NCI-H2107 (cell line): ENCODE measurements at regions not wholly inside any gene's neighbourhood (a gene's known extent, or its start where the extent isn't known, plus 50 kb on each side); places are given as distances from the start of the nearest gene placed in this dataset.
"Not testable (repeated sequence)": the region's sequence is repeated elsewhere in the genome, so short reads cannot be mapped to it uniquely, and the experiment has no call there.

Source experiments
- DNase-seq: peaks from one replicate; lab custom pipeline; 2025; lab: John Stamatoyannopoulos, UW

DNA sequence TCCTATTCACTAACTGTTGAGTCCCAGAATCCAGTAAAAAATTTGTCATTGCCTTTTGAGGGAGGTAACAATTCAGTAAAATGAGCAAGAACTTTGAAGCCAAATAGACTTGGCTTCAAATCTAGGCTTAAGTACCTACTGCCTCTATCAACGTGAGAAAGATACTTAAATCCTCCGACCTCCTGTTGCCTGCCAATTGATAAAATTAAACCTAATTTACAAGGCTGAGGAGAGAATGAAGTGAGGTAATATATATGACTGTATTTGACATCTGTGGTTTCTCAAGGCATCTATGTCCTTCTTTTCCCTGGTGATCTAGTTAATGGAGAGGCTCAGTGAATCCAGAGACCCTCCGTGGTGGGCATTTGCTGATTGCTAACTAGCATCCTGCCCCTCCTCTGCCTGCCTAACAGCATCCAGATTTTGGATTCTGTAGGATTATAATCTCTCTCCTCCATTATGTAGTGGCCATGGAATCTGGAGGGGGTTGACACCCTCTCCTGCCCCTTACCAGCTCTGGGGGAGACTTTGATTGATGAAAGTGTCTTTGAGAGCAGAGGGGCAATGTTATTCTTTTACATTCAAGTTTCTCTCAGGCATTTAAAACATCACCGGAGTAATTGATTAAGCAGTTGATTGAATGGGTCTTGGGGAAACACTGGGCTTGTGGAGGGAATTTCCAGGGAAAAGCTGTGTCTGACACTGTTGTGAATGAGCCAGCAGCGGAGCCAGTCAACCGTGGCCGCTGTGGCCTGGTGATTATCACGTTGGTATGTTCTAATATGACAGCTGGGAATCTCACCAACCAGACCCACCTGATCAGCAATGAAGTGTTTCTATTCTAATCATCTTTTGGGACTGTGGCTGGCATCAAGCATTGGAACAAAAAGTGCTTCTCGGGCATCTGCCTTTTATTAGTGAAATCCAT is 140.7 kb upstream of the FAM78B start:
- no peak for DNase-seq

DNA sequence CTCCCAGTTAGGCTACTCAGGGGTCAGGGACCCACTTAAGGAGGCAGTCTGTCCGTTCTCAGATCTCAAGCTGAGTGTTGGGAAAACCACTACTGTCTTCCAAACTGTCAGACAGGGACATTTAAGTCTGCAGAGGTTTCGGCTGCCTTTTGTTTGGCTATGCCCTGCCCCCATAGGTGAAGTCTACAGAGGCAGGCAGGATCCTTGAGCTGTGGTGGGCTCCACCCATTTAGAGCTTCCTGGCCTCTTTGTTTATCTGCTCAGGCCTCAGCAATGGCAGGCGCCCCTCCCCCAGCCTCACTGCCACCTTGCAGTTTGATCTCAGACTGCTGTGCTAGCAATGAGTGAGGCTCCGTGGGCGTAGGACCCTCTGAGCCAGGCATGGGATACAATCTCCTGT is 149.5 kb upstream of the FAM78B start:
- not testable (repeated sequence) for DNase-seq

DNA sequence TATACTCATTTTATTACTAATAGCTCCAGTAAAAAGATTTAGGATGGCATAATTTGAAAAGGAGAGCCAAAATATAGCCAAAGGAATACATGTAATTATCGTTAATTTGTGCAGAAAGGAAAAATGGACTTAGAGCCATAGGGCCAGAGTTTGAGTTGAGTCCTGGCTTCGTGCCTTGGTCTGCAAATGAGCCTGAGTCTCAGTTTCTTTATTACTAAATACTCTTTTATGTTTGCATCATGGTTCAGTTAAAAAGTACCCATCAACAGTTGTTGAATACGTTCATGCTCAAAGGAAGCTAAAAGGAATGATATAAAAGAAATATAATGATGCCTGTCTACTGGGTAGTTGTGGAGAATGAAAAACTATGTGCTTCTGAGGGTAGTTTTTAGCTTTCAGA is 155.7 kb upstream of the FAM78B start:
- no peak for DNase-seq

DNA sequence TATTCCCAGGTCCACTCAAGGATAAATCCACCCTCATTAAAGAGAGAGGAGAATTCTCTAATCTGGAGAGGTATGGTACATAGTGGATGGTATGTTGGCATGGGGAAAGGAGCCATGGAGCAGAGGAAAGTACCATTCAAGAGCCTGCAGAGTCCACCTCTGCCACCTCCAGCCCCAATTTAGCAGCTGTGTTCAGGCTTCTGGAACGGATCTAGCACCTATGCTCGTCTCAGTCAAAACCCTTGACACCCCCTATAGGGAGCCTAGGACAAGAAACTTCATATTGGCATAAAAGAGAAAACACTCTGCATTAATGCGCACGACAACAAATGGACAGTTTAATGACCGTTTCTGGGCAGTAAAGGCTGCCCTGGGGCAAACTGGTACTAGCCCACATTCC is 161.1 kb upstream of the FAM78B start:
- no peak for DNase-seq

DNA sequence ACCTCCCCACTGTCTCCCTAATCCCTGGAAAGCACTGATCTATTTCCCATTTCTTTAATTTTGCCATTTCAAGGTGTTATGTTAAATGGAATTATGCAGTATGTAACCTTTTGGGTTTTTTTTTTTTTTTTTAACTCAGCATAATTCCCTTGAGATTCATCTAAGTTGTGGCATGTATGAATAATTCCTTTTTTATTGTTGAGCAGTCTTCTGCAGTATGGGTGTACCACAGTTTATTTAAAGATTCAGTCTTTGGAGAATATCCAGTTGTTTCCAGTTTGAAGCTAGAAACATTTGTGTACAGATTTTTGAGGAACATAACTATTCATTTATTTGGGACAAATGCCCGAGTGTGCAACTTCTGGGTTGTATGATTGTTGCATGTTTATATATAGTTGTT is 162.2 kb upstream of the FAM78B start:
- no peak for DNase-seq

DNA sequence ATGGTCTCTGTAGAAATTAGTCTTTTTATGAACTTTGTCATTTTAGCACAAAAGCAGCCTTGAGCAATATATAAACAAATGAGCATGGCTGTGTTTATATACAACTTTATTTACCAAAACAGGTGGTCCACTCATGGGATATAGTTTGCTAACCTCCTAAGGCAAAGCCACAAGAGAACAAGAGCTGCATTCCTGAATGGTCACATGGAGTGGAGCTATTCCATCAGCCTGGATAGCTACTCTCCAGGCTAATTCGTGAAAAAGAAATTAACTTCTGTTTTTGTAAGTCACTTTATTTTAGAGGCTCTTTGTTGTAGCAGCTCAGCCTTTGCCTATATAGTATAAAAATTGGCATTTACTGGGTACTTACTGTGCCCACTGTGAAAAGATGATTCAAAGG is 163.3 kb upstream of the FAM78B start:
- DNase-seq: no peak

DNA sequence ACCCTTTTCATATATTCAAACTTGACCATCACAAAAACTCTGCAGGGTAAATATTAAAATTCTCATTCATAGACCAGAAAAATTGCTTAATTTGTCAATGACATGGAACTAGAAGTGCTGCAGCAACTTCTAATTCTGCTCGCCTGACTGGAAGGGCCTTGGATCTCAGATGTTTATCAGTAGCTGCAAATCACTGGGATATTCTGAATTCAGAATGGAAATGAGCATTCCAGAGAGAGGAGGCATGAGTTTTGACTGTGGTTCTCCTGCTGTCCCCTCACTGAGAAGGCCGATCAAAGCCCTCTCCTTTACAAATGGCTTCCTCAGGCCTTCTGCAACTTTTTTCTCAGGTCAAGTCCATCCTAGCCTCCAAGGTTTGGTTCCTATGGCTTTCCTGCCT is 171.3 kb upstream of the FAM78B start:
- DNase-seq: no peak

DNA sequence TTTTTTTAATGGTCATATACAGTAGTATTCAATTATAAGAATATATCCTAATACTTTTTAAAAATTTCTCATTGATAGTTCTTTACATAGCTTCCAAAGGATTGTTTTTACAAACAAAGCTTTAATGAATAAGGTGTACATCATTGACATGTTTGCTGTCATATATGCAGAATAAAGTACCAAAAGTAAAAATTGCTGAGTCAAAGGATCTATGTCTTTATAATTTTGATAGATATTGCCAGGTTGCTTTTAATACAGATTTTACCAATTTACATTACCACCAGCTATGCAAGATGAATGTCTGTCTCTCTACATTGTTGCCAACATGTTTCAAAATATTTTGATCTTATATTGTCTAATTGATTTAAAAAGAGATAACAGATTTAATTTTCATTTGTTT is 173.9 kb upstream of the FAM78B start:
- no peak for DNase-seq

DNA sequence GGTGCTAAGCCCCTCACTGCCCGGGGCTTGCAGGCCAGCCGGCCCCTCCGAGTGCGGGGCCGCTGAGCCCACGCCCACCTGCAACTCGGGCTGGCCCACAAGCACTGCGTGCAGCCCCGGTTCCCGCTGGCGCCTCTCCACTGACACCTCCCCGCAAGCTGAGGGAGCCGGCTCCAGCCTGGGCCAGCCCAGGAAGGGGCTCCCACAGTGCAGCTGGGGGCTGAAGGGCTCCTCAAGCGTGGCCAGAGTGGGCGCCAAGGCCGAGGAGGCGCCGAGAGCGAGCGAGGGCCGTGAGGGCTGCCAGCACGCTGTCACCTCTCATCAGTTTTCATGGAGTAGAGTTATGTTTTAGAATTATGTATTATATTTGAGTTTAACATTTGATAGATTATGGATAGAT is 176.5 kb upstream of the FAM78B start:
- DNase-seq: no peak

DNA sequence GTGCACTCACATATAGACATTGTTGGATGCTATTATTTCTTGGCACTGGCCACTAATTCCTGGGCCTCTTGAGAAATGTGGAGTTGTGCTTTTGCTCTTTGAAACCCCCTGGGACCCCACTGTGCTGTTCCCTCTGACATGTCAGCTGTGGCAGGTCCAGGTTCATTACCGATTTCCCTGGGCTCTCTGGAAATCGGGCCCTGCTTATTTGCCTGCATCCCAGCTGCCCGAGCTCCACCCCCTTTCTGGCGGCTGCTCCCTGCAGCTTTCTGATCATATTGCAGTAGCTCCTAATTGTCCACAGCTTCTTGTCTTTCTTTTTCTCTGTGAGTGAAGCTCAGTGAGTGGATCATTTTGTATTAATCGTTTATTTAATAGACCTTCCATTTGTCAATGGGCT is 183.7 kb upstream of the FAM78B start:
- DNase-seq: no peak

DNA sequence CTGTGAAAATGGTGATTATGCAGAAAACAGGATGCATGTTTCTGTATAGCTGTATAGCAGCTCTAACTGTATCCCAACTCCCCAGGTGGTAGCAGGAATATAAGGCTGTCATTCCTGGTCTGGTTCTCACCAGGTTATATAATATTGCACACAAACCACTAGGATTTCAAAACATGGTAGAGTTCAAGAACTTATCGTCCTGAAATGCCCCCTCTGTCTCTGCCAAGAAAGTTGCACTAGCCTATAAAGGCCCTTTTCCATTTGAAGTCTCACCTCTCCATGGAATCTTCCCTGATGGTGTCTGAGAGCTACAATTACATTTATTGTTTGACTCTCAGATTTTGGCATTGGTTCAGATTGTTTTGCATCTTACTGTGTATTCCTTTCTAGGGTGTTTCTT is 184.9 kb upstream of the FAM78B start:
- no peak for DNase-seq

DNA sequence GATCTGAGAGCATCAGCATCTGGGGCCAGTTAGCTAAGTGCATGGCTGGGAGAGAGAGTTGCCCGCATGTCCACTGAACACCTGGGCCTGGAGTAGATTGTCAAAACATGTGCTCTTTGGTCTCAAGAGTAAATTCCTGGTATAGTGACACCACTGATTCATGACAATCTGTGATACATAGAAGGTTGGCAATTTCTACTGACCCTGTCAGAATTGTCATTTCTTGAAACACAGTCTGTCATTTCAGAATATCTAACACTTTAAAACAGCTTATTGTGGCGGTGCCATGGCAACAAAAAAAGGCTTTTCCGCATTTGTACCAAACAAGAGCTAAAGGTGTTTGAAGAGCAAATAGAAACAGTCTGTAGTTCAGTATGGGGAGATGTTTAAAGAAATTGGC is 186.4 kb upstream of the FAM78B start:
- DNase-seq: no peak

DNA sequence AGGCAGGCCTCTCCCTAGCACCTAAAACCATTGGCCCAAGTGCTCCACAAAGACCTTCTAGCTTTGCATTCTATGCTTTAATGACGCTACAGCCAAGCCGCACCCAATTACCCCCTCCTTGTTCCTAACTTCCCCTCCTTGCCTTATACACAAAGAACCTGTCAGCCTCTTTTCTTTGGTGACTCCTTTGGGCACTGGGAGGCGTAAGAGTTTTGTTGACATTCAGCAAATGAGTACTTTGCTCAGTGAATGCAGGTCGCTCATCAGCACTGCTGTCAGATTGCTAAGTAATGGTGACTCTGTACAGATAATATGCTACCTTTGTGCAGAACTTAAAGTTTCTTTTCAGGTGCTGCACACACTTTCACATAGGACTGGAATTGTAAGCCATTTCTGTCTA is 187.6 kb upstream of the FAM78B start:
- no peak for DNase-seq

DNA sequence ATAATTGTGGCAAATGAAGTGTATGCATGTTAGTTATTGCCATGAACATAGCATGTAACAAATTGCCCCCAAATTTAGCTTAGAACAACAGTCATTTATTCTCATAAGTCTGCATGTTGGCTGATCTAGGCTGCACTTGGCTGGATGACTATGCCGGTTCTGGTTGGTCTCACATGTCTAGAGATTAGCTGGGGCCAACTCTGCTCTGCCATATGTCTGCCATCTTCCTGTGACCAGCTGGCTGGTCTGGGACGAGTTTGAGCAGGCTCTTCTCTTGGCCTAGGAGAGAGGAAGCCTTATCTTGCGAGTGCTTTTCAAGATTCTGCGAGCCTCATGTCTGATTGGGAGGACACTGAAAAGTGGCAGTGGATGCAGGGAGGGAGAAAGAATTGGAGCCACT is 198.3 kb upstream of the FAM78B start:
- no peak for DNase-seq

DNA sequence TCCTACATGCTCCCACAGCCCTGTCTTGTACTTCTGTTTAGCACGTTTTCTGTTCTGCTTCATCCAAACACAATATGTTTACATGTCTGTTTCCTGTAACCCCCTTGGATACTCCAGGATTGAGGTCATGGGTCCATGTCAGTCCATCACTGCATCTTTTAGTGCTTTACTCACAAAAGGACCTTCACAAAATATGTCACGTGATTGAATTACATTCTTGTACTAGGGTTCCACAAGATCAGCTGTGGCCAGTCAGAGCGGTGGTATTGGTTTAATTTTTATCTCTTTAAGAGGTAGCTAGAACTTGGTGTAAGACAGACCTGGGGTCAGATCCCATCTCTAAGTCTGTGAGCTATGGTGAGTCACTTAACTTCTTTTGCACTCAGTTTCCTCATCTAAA is 201.2 kb upstream of the FAM78B start:
- DNase-seq: no peak

DNA sequence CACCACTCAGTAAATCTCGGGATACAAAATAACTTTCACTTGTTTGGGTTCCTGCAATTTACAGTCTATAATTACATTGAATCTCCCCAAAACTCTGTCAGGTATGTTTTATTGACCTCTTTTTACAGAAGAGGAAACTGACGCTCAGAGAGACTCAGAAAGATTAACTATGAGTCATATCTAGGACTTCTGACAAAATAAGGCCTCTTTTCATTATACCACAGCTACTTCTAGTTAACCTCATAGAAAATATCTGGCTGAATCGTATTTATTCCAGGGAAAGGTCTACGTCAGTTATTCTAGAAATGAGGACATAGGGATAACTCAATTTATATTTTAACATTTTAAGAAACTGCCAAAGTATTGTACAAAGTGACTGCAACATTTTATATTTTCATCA is 211.1 kb upstream of the FAM78B start:
- DNase-seq: no peak

DNA sequence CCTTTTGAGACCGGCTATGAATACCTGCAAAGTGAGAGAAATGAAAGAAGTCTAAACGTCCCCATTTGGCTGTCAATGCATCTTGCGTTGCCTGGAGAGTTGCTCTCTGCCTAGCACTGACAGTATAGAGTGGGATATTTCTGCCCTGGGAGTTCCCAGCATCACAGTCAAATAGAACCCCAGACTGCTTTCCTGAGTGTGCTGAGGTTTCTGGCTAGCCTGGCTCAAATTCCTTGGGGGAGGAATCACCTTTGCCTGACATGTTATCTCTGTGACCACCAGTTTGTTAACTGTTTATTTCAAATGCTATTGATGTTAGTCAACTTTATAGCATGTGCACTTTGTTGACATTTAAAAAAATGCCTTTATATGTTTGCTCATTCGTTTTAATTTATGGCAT is 212.0 kb upstream of the FAM78B start:
- DNase-seq: no peak

DNA sequence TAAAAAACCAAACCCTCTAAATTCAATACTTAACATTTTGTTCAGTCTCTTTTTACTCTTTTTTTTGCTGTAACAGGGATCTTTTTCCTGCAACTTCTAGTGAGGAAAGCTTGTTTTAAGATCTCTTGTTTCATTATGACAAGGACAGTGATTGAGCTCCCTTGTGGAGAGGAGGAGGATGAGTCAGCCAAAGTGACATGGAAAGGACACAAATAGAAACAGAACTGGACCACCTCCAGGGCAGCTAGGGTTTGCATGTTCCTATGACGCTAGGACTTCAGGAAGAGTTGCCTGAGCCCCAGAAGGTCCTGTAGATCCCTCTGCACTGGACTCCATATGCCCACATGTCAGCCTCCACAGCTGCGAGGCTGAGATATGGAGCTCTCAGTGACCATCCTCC is 212.6 kb upstream of the FAM78B start:
- no peak for DNase-seq

DNA sequence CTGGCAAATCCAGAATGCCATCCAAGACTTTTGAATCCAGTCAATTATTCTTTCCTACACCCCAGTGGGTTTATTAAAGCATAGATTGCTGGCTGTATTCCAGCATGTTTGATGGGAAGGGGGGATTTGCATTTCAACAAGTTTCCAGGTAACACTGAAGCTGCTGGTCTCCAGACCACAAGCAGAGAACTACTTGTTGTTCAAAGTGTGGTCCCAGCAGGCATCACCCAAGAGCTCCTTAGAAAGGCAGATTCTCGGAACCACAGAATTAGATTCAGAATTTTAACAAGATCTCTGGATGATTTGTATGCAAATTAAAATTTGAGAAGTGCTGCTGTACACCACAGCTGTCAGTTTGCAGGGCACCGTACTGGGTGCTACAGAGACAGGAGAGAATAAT is 216.3 kb upstream of the FAM78B start:
- DNase-seq: no peak

DNA sequence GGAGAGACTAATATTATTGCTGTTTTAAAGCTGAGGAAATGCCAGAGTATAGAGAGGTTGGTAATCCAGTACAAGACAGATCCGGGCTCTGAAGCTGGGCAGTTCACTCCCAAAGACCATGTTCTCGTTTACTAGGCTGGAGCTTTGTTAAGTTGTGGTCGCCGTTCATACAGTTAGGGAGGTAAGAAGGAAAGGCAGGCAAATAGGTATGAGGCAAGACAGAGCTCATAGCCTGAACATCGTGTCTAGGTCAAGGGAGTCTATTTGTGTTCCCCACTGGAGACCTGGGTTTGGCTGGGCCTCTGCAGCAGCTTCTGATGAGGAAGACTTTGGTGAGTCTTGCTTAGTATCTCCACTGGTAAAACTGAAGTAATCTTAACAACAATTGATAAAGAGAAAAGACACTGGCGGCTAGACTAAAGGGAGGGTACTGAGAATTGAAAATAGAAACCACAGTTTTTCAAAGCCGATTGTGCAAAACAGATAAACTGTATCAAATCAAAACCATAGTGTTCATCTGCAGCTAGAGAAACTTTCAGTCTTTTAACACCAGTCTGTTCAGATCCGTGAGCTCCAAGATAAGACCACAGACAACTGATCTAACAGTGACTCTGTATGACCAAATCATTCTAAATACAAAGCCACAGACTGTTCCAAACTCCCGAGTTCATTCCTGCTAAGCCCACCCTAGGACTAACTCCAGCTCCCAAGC is 217.0 kb upstream of the FAM78B start:
- no peak for DNase-seq

DNA sequence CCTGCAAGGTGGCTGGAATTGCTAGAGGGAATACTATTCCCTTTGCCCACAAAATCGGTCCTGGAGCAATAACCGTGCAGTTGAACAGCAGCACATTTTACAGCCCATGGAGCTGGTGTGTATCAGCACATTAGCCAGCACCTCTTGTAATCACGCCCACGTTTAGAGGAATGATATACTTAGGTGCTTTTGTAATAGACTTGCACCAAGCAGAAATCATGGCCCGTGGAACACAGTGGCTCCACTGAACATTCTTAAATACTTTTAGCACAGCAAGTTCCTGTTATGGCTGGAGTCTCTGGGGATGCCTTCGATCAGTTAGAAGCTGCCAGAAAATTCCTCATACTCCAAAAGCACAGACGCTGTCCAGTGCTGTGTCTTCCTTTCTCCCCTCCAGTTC is 218.1 kb upstream of the FAM78B start:
- DNase-seq: no peak

DNA sequence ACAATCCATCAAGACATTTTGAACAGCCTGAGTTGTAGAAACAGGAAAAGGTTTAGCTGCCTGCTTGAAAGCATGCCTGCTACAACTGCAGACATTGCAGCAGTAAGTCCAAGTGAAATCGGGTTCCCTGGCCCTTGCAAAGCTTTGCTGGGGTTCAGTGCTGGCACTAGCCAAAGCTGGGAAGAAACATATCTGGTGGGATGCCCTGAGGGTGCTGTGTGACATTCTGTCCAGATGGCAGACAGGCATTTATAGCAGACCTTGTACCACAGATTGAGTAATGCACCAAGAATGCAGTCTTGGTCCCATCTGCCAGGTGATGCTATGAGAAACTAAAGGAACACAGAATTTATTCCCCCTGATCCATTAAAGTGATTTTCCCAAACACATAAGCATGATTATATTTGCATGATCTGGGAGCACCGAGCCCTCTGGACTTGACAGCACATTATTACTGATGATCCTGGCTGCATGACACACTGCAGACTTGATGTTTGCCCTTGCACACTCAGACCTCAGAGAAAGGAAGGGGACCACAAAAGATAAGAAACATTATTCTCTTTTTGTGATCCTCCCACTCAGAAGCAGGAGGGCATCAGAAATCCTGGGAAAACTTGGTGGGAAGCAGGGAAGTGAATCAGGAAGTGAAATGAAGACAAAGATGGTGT is 223.7 kb upstream of the FAM78B start:
- DNase-seq: no peak
